Head of caudate nucleus (tissue), 42 donors: ENCODE measurements at regions not wholly inside any gene's neighbourhood (a gene's known extent, or its start where the extent isn't known, plus 50 kb on each side); places are given as distances from the start of the nearest gene placed in this dataset.
A peak's percentile ranks its signal among the peaks of the same experiment; 100 is the strongest.
"Not testable (repeated sequence)": the region's sequence is repeated elsewhere in the genome, so short reads cannot be mapped to it uniquely, and the experiment has no call there.

Experiments used
- DNase-seq, 42 donors: peaks; one replicate each; pipeline versions ENCODE4 v3.0.0 to v3.0.0-alpha.2; 2020 to 2021; ENCODE audit warnings: mixed read lengths in 7 of 42
- intact Hi-C: fragments of 100-400 bp; cut with DNase I; formaldehyde crosslinking; loops from one replicate; pipeline ENCODE4 v1.15.0; 2022

- DNase-seq, intact Hi-C loops: not testable (repeated sequence)
Observed at GRCh38 chr2:175588213-175588612, 406.7 kb upstream of the ATP5MC3 start.

- no peak for DNase-seq
- intact Hi-C loops: no loop called here
Observed at GRCh38 chr2:175585496-175585895, 404.0 kb upstream of the ATP5MC3 start.

- intact Hi-C loops: no loop called here
- no peak for DNase-seq
Observed at GRCh38 chr2:175580652-175581051, 399.1 kb upstream of the ATP5MC3 start.

- intact Hi-C loops: no loop called here
Observed at GRCh38 chr2:175579646-175580045, 398.1 kb upstream of the ATP5MC3 start.

GRCh38 chr2:175577368-175577970, 396.0 kb upstream of the ATP5MC3 start:
- intact Hi-C loops: no loop called here
- DNase-seq: no peak

More at GRCh38 chr2:175579646-175580045, 398.1 kb upstream of the ATP5MC3 start:
- DNase-seq: no peak

GRCh38 chr2:175576875-175577274, 395.4 kb upstream of the ATP5MC3 start:
- DNase-seq: no peak
- intact Hi-C loops: no loop called here

- intact Hi-C loops: no loop called here
- DNase-seq: no peak
Observed at GRCh38 chr2:175576270-175576669, 394.8 kb upstream of the ATP5MC3 start.

- peak in 31 of 42 donors; percentile 5 to 83 (median 45) for DNase-seq
- intact Hi-C loops: no loop called here
Observed at GRCh38 chr2:175575346-175576258, 394.1 kb upstream of the ATP5MC3 start.

- intact Hi-C loops: no loop called here
Observed at GRCh38 chr2:175574069-175574468, 392.6 kb upstream of the ATP5MC3 start.

GRCh38 chr2:175571078-175571653, 389.7 kb upstream of the ATP5MC3 start:
- no peak for DNase-seq

More at GRCh38 chr2:175574069-175574468, 392.6 kb upstream of the ATP5MC3 start:
- DNase-seq: no peak

GRCh38 chr2:175568109-175568730, 386.7 kb upstream of the ATP5MC3 start:
- peak in 22 of 42 donors; percentile 6 to 71 (median 37) for DNase-seq
- intact Hi-C loops: no loop called here

More at GRCh38 chr2:175571078-175571653, 389.7 kb upstream of the ATP5MC3 start:
- intact Hi-C loops: no loop called here

GRCh38 chr2:175567435-175568061, 386.0 kb upstream of the ATP5MC3 start:
- intact Hi-C loops: no loop called here
- no peak for DNase-seq

- intact Hi-C loops: no loop called here
- no peak for DNase-seq
Observed at GRCh38 chr2:175560521-175561169, 379.1 kb upstream of the ATP5MC3 start.

GRCh38 chr2:175559613-175560012, 378.1 kb upstream of the ATP5MC3 start:
- no peak for DNase-seq
- intact Hi-C loops: no loop called here

- intact Hi-C loops: no loop called here
- DNase-seq: no peak
Observed at GRCh38 chr2:175557810-175558377, 376.4 kb upstream of the ATP5MC3 start.

- DNase-seq: no peak
- intact Hi-C loops: no loop called here
Observed at GRCh38 chr2:175553910-175554309, 372.4 kb upstream of the ATP5MC3 start.

- intact Hi-C loops: no loop called here
- no peak for DNase-seq
Observed at GRCh38 chr2:175552902-175553301, 371.4 kb upstream of the ATP5MC3 start.

GRCh38 chr2:175540421-175540820, 358.9 kb upstream of the ATP5MC3 start:
- DNase-seq: no peak
- intact Hi-C loops: no loop called here
